OCI-LY1 (cell line): ENCODE measurements at regions not wholly inside any gene's neighbourhood (a gene's known extent, or its start where the extent isn't known, plus 50 kb on each side); places are given as distances from the start of the nearest gene placed in this dataset.

ENCODE experiments used
- H2AFZ ChIP-seq: fragments of 200-600 bp; sonication (generic), shearing (Covaris generic); 2 replicates; pipeline ENCODE4 v1.6.0; 2014; ENCODE audit warnings: antibody characterized with exemption, mild to moderate bottlenecking, low read length
- H3F3A ChIP-seq: fragments of 200-600 bp; sonication (generic), shearing (Covaris generic); 2 replicates; pipeline ENCODE4 v1.6.0; 2014; ENCODE audit warnings: mild to moderate bottlenecking, antibody characterized with exemption, low read length, moderate library complexity; ENCODE audit not compliant: insufficient read depth
- H3K27ac ChIP-seq: fragments of 200-600 bp; sonication (generic); 2 replicates; pipeline ENCODE4 v1.5.1; 2014; ENCODE audit warnings: low read length, mixed run types, mild to moderate bottlenecking, low read depth; ENCODE audit not compliant: poor library complexity, severe bottlenecking
- H3K27me3 ChIP-seq: fragments of 200-600 bp; sonication (generic); 2 replicates; pipeline ENCODE4 v1.6.0; 2014; ENCODE audit warnings: antibody characterized with exemption, mild to moderate bottlenecking, low read length, moderate library complexity; ENCODE audit not compliant: insufficient read depth
- H3K36me3 ChIP-seq: fragments of 200-600 bp; sonication (generic); 2 replicates; pipeline ENCODE4 v1.6.1; 2014; ENCODE audit warnings: mild to moderate bottlenecking, antibody characterized with exemption, low read length, moderate library complexity, mixed read lengths; ENCODE audit not compliant: insufficient read depth
- H3K4me1 ChIP-seq: fragments of 200-600 bp; sonication (generic); 2 replicates; pipeline ENCODE4 v1.5.1; 2014; ENCODE audit warnings: mild to moderate bottlenecking, low read length, moderate library complexity; ENCODE audit not compliant: insufficient read depth, severe bottlenecking
- H3K4me2 ChIP-seq: fragments of 200-600 bp; sonication (generic), shearing (Covaris generic); 2 replicates; pipeline ENCODE4 v1.6.1; 2014; ENCODE audit warnings: low read length
- H3K4me3 ChIP-seq: fragments of 200-600 bp; sonication (generic); 2 replicates; pipeline ENCODE4 v1.5.1; 2014; ENCODE audit warnings: low read length, low read depth, mild to moderate bottlenecking, mixed read lengths; ENCODE audit not compliant: poor library complexity, severe bottlenecking
- H3K79me2 ChIP-seq: fragments of 200-600 bp; shearing (Covaris generic); 2 replicates; pipeline ENCODE4 v1.6.1; 2016; ENCODE audit warnings: mixed run types, low read length, mixed read lengths; ENCODE audit not compliant: insufficient read depth
- H3K9ac ChIP-seq: fragments of 200-600 bp; sonication (generic), shearing (Covaris generic); 2 replicates; pipeline ENCODE4 v1.6.1; 2014; ENCODE audit warnings: mild to moderate bottlenecking, low read length, mixed read lengths
- H3K9me2 ChIP-seq: fragments of 200-600 bp; sonication (generic), shearing (Covaris generic); 2 replicates; pipeline ENCODE4 v1.6.1; 2014; ENCODE audit warnings: low read depth, mild to moderate bottlenecking, low read length, mixed read lengths
- H3K9me3 ChIP-seq: fragments of 200-600 bp; shearing (Covaris generic); 2 replicates; pipeline ENCODE4 v1.6.1; 2014; ENCODE audit warnings: low read length, mixed read lengths
- H4K20me1 ChIP-seq: fragments of 200-600 bp; sonication (generic), shearing (Covaris generic); 2 replicates; pipeline ENCODE4 v1.6.0; 2016; ENCODE audit warnings: mild to moderate bottlenecking, low read length; ENCODE audit not compliant: insufficient read depth
- EZH2 ChIP-seq: fragments of 200-600 bp; sonication (generic), shearing (Covaris generic); IDR thresholded peaks from 2 replicates; pipeline ENCODE4 v1.8.0; 2017; ENCODE audit warnings: borderline replicate concordance, mixed run types, mild to moderate bottlenecking, antibody characterized with exemption, low read length, moderate library complexity, mixed read lengths
- TF ChIP-seq, protein P1 (sequence below): fragments of 200-600 bp; sonication (generic), shearing (Covaris generic); IDR thresholded peaks from 2 replicates; pipeline ENCODE4 v1.5.1; 2017; ENCODE audit warnings: mild to moderate bottlenecking, antibody characterized with exemption, low read length, moderate library complexity, mixed read lengths

DNA sequence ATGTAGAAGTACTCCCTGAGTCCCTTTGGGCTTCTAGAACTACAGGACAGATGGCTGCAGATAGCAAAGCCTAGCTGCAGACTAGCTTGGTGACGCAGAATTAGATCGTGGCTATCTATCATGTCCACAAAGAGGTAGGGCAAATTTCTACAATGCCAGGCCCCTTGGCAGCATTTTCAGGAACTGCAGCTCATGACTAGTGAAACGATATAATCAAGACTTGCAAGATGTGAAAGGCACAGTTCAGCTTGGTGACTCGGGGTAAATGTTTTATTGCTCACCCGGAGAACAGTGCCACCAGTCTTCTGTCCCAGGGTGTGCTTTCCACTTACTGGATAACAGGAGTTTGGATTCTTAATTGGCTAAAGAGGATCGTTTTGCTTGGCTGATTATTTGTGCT lies 108.7 kb upstream of the LY86 start:
- Histone ChIP-seq H3K9me2 (no peaks in the 10 kb centered on the region), H2AFZ (no peak overlapping the region), H3K4me1 (peaks cover 36% of the 10 kb centered on the region), H3K27ac (no peak overlapping the region), H3K36me3 (no peaks in the 10 kb centered on the region), H3K9ac (no peak overlapping the region), H3K4me2 (no peak overlapping the region), H3K79me2 (no peaks in the 10 kb centered on the region), H3K27me3 (no peaks in the 10 kb centered on the region), H4K20me1 (no peaks in the 10 kb centered on the region), H3K4me3 (no peak overlapping the region), H3F3A (no peaks in the 10 kb centered on the region), H3K9me3 (peaks cover 5% of the 10 kb centered on the region; the same call in 1 of the 2 replicates)
- TF ChIP-seq EZH2: no peak

DNA sequence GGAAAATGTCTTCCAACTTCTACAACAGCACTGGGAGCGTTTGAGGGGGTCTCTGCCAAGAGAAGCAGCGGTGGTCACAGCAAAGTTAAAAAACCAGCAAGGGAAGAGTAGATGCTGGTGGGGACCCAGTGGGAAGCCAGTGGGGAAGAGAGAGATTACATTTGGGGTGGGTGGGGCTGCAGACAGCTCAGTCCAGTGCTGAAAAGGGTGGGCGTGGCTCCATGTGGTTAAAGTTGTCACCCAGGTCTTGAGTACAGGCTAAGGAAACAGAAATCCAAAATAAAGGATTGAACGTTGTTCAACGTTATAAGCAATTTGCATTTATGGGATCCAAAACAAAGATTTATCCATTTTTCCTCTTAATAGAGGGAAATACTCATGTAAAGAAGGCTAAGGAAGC lies 106.3 kb upstream of the LY86 start:
- H3K9me2 ChIP-seq: no peaks in the 10 kb centered on the region
- H3F3A ChIP-seq: no peaks in the 10 kb centered on the region
- no peaks in the 10 kb centered on the region for H3K36me3 ChIP-seq
- H4K20me1 ChIP-seq: no peaks in the 10 kb centered on the region
- no peak overlapping the region for H2AFZ ChIP-seq
- peaks cover 5% of the 10 kb centered on the region; the same call in 1 of the 2 replicates for H3K9me3 ChIP-seq
- H3K4me2 ChIP-seq: no peak overlapping the region
- no peaks in the 10 kb centered on the region for H3K79me2 ChIP-seq
- H3K27ac ChIP-seq: no peak overlapping the region
- no peak for TF ChIP-seq EZH2
- TF ChIP-seq, protein P1, sequence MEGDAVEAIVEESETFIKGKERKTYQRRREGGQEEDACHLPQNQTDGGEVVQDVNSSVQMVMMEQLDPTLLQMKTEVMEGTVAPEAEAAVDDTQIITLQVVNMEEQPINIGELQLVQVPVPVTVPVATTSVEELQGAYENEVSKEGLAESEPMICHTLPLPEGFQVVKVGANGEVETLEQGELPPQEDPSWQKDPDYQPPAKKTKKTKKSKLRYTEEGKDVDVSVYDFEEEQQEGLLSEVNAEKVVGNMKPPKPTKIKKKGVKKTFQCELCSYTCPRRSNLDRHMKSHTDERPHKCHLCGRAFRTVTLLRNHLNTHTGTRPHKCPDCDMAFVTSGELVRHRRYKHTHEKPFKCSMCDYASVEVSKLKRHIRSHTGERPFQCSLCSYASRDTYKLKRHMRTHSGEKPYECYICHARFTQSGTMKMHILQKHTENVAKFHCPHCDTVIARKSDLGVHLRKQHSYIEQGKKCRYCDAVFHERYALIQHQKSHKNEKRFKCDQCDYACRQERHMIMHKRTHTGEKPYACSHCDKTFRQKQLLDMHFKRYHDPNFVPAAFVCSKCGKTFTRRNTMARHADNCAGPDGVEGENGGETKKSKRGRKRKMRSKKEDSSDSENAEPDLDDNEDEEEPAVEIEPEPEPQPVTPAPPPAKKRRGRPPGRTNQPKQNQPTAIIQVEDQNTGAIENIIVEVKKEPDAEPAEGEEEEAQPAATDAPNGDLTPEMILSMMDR: no peak
- no peak overlapping the region for H3K4me3 ChIP-seq
- peaks cover 17% of the 10 kb centered on the region for H3K4me1 ChIP-seq
- no peaks in the 10 kb centered on the region for H3K27me3 ChIP-seq
- H3K9ac ChIP-seq: no peak overlapping the region

DNA sequence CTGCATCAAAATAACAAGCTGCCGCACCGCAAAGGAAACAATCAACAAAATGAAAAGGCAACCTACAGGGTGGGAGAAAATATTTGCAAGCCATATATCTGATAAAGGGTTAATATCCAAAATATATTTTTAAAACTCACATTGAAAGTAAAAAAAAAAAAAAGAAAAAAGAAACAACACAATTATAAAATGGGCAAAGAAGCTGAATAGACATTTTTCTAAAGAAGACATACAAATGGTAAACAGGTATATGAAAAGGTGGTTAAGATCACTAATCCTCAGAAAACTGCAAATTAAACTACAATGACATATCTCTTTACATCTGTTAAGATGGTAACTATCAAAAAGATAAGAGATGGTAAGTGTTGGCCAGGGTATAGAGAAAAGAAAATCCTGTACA lies 105.4 kb upstream of the LY86 start:
- Histone ChIP-seq H3K27me3 (no peaks in the 10 kb centered on the region), H3K79me2 (no peaks in the 10 kb centered on the region), H3K4me2 (no peak overlapping the region), H3K9ac (no peak overlapping the region), H3K4me1 (peaks cover 14% of the 10 kb centered on the region), H2AFZ (no peak overlapping the region), H3F3A (no peaks in the 10 kb centered on the region), H3K9me2 (no peaks in the 10 kb centered on the region), H3K27ac (no peak overlapping the region), H4K20me1 (no peaks in the 10 kb centered on the region), H3K9me3 (peaks cover 5% of the 10 kb centered on the region; the same call in 1 of the 2 replicates), H3K4me3 (no peak overlapping the region), H3K36me3 (no peaks in the 10 kb centered on the region)
- TF ChIP-seq EZH2: no peak
- TF ChIP-seq, protein P1: no peak

DNA sequence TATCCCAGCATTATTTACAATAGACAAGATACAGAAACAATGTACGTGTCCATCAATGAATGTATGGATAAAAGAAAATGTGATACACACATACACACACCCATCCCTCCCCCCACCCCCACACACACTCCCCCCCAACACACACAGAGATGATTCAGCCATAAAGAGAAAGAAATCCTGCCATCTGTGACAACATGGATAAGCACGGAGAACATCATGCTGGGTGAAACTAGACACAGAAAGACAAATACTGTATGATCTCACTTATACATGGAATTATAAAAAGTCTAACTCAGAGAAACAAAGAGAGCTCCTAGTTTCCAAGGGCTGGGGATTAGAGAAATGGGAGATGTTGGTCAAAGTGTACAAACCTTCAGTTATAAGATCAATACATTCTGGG lies 104.8 kb upstream of the LY86 start:
- Histone ChIP-seq H3K4me3 (no peak overlapping the region), H3K9me2 (no peaks in the 10 kb centered on the region), H3K27ac (no peak overlapping the region), H3K79me2 (no peaks in the 10 kb centered on the region), H3K4me2 (no peak overlapping the region), H3K9me3 (peaks cover 5% of the 10 kb centered on the region; the same call in 1 of the 2 replicates), H3K4me1 (peaks cover 14% of the 10 kb centered on the region), H2AFZ (no peak overlapping the region), H4K20me1 (no peaks in the 10 kb centered on the region), H3K9ac (no peak overlapping the region), H3K27me3 (no peaks in the 10 kb centered on the region), H3F3A (no peaks in the 10 kb centered on the region), H3K36me3 (no peaks in the 10 kb centered on the region)
- TF ChIP-seq, protein P1: no peak
- TF ChIP-seq EZH2: no peak
